ENCODE measurements at regions not wholly inside any gene's neighbourhood (a gene's known extent, or its start where the extent isn't known, plus 50 kb on each side); places are given as distances from the start of the nearest gene placed in this dataset.

DNA sequence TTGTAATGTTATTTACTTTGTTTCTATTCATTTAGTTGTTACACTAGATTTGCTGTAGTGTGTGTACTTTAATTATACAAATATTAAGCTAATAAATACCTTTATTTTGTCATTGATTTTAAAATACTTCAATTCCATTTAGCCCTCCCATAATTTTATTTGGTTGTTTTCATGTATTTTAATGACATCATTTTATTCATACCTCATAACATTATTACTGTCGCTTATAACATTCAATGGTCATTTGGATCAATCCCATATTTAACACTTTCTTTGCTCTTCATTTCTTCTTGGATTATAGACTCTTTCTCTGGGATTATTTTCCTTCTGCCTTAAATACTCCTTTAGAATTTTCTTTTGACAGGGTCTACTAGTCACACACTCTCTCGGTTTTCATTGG, 86.6 kb upstream of the CAND1 start:
- intact Hi-C loops (cut with micrococcal nuclease): no loop called here
- no peak for FAIRE-seq
- no peak overlapping the region for H3K4me3 ChIP-seq (replicated peaks in 1 of 3; ENCODE audit: insufficient read depth in 1 of 3, low read depth in 1 of 3, low read length in 3 of 3)
- H3K4me1 ChIP-seq (ENCODE audit: control insufficient read depth, extremely low read depth, insufficient read depth, low read length): no peaks in the 10 kb centered on the region
- no peaks in the 10 kb centered on the region for H3K9me1 ChIP-seq (replicated peaks; ENCODE audit: control insufficient read depth, extremely low read depth, insufficient read depth, low read length)
- no peaks in the 10 kb centered on the region for H4K20me1 ChIP-seq (replicated peaks; ENCODE audit: control insufficient read depth, extremely low read depth, insufficient read depth, low read length)
- no peak overlapping the region for H2AFZ ChIP-seq (ENCODE audit: low read depth, low read length)
- ChIA-PET POLR2A (no interaction called here), CTCF (no interaction called here)
- H3K27me3 ChIP-seq (ENCODE audit: control insufficient read depth in 2 of 2, insufficient read depth in 2 of 2, low read length in 2 of 2): no peaks in the 10 kb centered on the region
- H3K36me3 ChIP-seq (ENCODE audit: control insufficient read depth in 2 of 2, extremely low read depth in 1 of 2, insufficient read depth in 2 of 2, low read length in 2 of 2): no peaks in the 10 kb centered on the region
- DNase-seq (ENCODE audit: low read depth, low spot score): no peak
- no peaks in the 10 kb centered on the region for H3K79me2 ChIP-seq (ENCODE audit: control insufficient read depth, insufficient read depth, low read length)
- TF ChIP-seq, protein P1, sequence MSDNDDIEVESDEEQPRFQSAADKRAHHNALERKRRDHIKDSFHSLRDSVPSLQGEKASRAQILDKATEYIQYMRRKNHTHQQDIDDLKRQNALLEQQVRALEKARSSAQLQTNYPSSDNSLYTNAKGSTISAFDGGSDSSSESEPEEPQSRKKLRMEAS (IDR thresholded peaks at IDR 0.05; ENCODE audit: insufficient read depth, insufficient read length): no peak
- TF ChIP-seq POLR2AphosphoS5 (IDR thresholded peaks at IDR 0.05; ENCODE audit: insufficient read depth, low read depth, low read length): no peak
- no peak for TF ChIP-seq EZH2 (IDR thresholded peaks at IDR 0.05; ENCODE audit: borderline replicate concordance, low read depth, low read length, severe bottlenecking)
- TF ChIP-seq, protein P2, sequence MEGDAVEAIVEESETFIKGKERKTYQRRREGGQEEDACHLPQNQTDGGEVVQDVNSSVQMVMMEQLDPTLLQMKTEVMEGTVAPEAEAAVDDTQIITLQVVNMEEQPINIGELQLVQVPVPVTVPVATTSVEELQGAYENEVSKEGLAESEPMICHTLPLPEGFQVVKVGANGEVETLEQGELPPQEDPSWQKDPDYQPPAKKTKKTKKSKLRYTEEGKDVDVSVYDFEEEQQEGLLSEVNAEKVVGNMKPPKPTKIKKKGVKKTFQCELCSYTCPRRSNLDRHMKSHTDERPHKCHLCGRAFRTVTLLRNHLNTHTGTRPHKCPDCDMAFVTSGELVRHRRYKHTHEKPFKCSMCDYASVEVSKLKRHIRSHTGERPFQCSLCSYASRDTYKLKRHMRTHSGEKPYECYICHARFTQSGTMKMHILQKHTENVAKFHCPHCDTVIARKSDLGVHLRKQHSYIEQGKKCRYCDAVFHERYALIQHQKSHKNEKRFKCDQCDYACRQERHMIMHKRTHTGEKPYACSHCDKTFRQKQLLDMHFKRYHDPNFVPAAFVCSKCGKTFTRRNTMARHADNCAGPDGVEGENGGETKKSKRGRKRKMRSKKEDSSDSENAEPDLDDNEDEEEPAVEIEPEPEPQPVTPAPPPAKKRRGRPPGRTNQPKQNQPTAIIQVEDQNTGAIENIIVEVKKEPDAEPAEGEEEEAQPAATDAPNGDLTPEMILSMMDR (IDR thresholded peaks at IDR 0.05; ENCODE audit: extremely low read depth in 1 of 2, insufficient read depth in 1 of 2, low read depth in 1 of 2, low read length in 2 of 2): no peak
- TF ChIP-seq JUN (IDR thresholded peaks at IDR 0.05; ENCODE audit: borderline replicate concordance, insufficient read depth, insufficient read length, low read depth): no peak
- no peak for TF ChIP-seq MYC (IDR thresholded peaks at IDR 0.05; ENCODE audit: low read depth, low read length)
- TF ChIP-seq FOS (IDR thresholded peaks at IDR 0.05; ENCODE audit: borderline replicate concordance, insufficient read depth, low read length): no peak
- TF ChIP-seq POLR2A (IDR thresholded peaks at IDR 0.05; ENCODE audit: low read depth, low read length): no peak
- TF ChIP-seq GATA2 (IDR thresholded peaks at IDR 0.05; ENCODE audit: insufficient read depth, insufficient read length, low read depth, low read length): no peak
- dilution Hi-C loops (cut with MboI; ENCODE audit: extremely low pct_ligation_motif_present, low sequenced_read_pairs): no loop called here
- no peak overlapping the region for H3K27ac ChIP-seq (ENCODE audit: insufficient read depth, low read depth, low read length)
- no peak overlapping the region for H3K4me2 ChIP-seq (ENCODE audit: insufficient read depth, low read length)
- no TSS peak for BruUV-seq (replicated peaks)
- H3K9ac ChIP-seq (replicated peaks; ENCODE audit: extremely low read depth, insufficient read depth, low read length): no peak overlapping the region
- H3K9me3 ChIP-seq (replicated peaks; ENCODE audit: control insufficient read depth, insufficient read depth, low read length): no peaks in the 10 kb centered on the region
